Neural progenitor cell (in vitro differentiated cells): ENCODE measurements at regions not wholly inside any gene's neighbourhood (a gene's known extent, or its start where the extent isn't known, plus 50 kb on each side); places are given as distances from the start of the nearest gene placed in this dataset.

Source experiments
- DNase-seq: peaks from one replicate; pipeline ENCODE4 v3.0.0-alpha.2; 2016; ENCODE audit warnings: low spot score
- H2AFZ ChIP-seq: fragments of 200-600 bp; sonication (generic); replicated peaks from 2 replicates; pipeline ENCODE4 v1.6.1; 2016; ENCODE audit warnings: antibody characterized with exemption
- H3F3A ChIP-seq: fragments of 200-600 bp; sonication (generic); 2 replicates; pipeline ENCODE4 v1.6.1; 2016; ENCODE audit warnings: antibody characterized with exemption, low read depth
- H3K27ac ChIP-seq: fragments of 200-600 bp; sonication (generic); 2 replicates; pipeline ENCODE4 v1.5.1; 2016; ENCODE audit warnings: mild to moderate bottlenecking
- H3K27me3 ChIP-seq: fragments of 200-600 bp; sonication (generic); 2 replicates; pipeline ENCODE4 v1.6.1; 2016; ENCODE audit warnings: mild to moderate bottlenecking, moderate library complexity
- H3K36me3 ChIP-seq: fragments of 200-600 bp; sonication (generic); 2 replicates; pipeline ENCODE4 v1.5.1; 2016
- H3K4me1 ChIP-seq: fragments of 200-600 bp; sonication (generic); 2 replicates; pipeline ENCODE4 v1.6.1; 2016; ENCODE audit warnings: mixed run types
- H3K4me2 ChIP-seq: fragments of 200-600 bp; sonication (generic); 2 replicates; pipeline ENCODE4 v1.6.1; 2016
- H3K4me3 ChIP-seq: fragments of 200-600 bp; sonication (generic); 2 replicates; pipeline ENCODE4 v1.5.1; 2016
- H3K79me2 ChIP-seq: fragments of 200-600 bp; sonication (generic); 2 replicates; pipeline ENCODE4 v1.6.1; 2016; ENCODE audit warnings: low read depth
- H3K9ac ChIP-seq: fragments of 200-600 bp; sonication (generic); 2 replicates; pipeline ENCODE4 v1.6.1; 2016
- H3K9me3 ChIP-seq: fragments of 200-600 bp; sonication (generic); 2 replicates; pipeline ENCODE4 v1.5.1; 2016; ENCODE audit warnings: low read depth
- H4K20me1 ChIP-seq: fragments of 200-600 bp; sonication (generic); 2 replicates; pipeline ENCODE4 v1.6.1; 2016; ENCODE audit warnings: low read depth
- H3K27ac Mint-ChIP-seq: 3 replicates; pipeline ENCODE4 v1.8.0; 2021; ENCODE audit warnings: mixed read lengths
- H3K27me3 Mint-ChIP-seq: 2 replicates; pipeline ENCODE4 v1.8.0; 2022; ENCODE audit warnings: low read depth, mild to moderate bottlenecking, inconsistent platforms, moderate library complexity, mixed read lengths; ENCODE audit not compliant: insufficient read depth
- H3K36me3 Mint-ChIP-seq: 3 replicates; pipeline ENCODE4 v1.8.0; 2021; ENCODE audit warnings: mixed read lengths
- H3K4me1 Mint-ChIP-seq: 3 replicates; pipeline ENCODE4 v1.8.0; 2021; ENCODE audit warnings: mixed read lengths
- H3K4me3 Mint-ChIP-seq: 3 replicates; pipeline ENCODE4 v1.8.0; 2021; ENCODE audit warnings: mild to moderate bottlenecking, moderate library complexity, mixed read lengths
- H3K9me3 Mint-ChIP-seq: 3 replicates; pipeline ENCODE4 v1.8.0; 2020; ENCODE audit warnings: mixed read lengths
- EZH2 ChIP-seq: fragments of 200-600 bp; sonication (generic); IDR thresholded peaks from 2 replicates; pipeline ENCODE4 v1.6.1; 2017; ENCODE audit warnings: antibody characterized with exemption, mild to moderate bottlenecking, moderate library complexity
- EZH2phosphoT487 ChIP-seq: fragments of 200-600 bp; sonication (generic); IDR thresholded peaks from 2 replicates; pipeline ENCODE4 v1.6.1; 2017; ENCODE audit warnings: antibody characterized with exemption
- TF ChIP-seq, protein P1 (sequence below): fragments of 200-600 bp; sonication (generic); IDR thresholded peaks from 2 replicates; pipeline ENCODE4 v1.5.1; 2017; ENCODE audit warnings: antibody characterized with exemption, mild to moderate bottlenecking

- no peak overlapping the region for H3K27ac Mint-ChIP-seq
- Histone ChIP-seq H3K79me2 (no peaks in the 10 kb centered on the region), H3K4me3 (no peak overlapping the region), H3K27ac (no peak overlapping the region), H3K36me3 (no peaks in the 10 kb centered on the region), H3F3A (no peaks in the 10 kb centered on the region), H2AFZ (no peak overlapping the region), H3K9me3 (no peaks in the 10 kb centered on the region), H3K27me3 (no peaks in the 10 kb centered on the region), H3K9ac (no peak overlapping the region), H3K4me2 (no peak overlapping the region), H3K4me1 (no peaks in the 10 kb centered on the region), H4K20me1 (no peaks in the 10 kb centered on the region)
- no peak for TF ChIP-seq EZH2
- TF ChIP-seq EZH2phosphoT487 = no peak
- TF ChIP-seq, protein P1, sequence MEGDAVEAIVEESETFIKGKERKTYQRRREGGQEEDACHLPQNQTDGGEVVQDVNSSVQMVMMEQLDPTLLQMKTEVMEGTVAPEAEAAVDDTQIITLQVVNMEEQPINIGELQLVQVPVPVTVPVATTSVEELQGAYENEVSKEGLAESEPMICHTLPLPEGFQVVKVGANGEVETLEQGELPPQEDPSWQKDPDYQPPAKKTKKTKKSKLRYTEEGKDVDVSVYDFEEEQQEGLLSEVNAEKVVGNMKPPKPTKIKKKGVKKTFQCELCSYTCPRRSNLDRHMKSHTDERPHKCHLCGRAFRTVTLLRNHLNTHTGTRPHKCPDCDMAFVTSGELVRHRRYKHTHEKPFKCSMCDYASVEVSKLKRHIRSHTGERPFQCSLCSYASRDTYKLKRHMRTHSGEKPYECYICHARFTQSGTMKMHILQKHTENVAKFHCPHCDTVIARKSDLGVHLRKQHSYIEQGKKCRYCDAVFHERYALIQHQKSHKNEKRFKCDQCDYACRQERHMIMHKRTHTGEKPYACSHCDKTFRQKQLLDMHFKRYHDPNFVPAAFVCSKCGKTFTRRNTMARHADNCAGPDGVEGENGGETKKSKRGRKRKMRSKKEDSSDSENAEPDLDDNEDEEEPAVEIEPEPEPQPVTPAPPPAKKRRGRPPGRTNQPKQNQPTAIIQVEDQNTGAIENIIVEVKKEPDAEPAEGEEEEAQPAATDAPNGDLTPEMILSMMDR = no peak
- no peak overlapping the region for H3K4me3 Mint-ChIP-seq
- no peak for DNase-seq
- no peaks in the 10 kb centered on the region for H3K36me3 Mint-ChIP-seq
- H3K4me1 Mint-ChIP-seq = peaks cover 5% of the 10 kb centered on the region
- peaks cover 4% of the 10 kb centered on the region for H3K27me3 Mint-ChIP-seq
- peaks cover 12% of the 10 kb centered on the region for H3K9me3 Mint-ChIP-seq
Measured at GRCh38 chr2:220143336-220143735, 515.9 kb downstream of the SLC4A3 start.

GRCh38 chr2:220144411-220144810 lies 517.0 kb downstream of the SLC4A3 start:
- TF ChIP-seq EZH2phosphoT487 (no peak), EZH2 (no peak)
- TF ChIP-seq, protein P1 = no peak
- H2AFZ ChIP-seq = no peak overlapping the region
- H3K27ac Mint-ChIP-seq = no peak overlapping the region

DNA sequence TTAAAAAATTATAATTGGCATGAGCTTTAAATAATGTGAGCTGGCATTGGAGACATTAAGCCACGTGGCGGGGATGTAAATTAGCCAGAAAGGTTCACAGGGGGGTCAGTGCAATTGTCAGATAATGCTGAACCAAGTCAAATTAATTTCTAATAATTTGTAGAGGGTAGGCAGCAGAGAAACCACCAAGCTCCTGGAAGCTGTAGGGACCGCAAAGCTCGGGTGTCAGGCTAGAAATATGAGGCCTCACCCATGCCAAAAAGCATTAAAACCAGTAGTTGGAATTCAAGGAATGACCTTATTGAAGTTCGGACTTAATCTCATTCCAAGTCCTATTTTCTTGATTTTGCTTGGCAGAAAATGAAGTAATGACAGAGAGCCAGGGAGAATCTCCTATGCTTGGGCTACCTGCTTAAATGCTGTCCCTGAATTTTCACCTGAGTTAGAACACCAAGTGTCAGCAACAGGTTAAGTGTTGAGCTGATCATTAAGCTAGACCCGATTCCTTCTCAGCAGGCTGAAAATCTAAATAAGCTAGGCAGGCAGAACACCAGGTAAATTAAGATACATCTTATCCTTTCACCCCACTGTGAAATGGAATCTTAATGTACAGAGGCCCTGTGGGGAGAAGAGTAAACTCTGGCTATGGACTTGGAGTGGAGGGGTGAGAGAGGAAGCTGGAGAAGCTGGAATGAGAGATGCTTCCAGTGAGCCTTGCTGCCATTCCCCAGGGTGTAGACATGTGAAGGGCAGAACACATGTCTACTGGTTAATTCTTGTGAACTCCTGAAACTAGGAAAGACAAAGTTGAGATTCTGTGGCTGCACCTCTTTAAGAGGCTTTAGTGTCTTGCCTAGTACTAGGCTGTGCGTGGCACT lies 520.0 kb downstream of the SLC4A3 start:
- H3K36me3 Mint-ChIP-seq = no peaks in the 10 kb centered on the region
- H3K27me3 Mint-ChIP-seq = peaks cover 8% of the 10 kb centered on the region
- Histone ChIP-seq H3K4me2 (no peak overlapping the region), H3K79me2 (no peaks in the 10 kb centered on the region), H3K36me3 (no peaks in the 10 kb centered on the region), H4K20me1 (no peaks in the 10 kb centered on the region), H3F3A (no peaks in the 10 kb centered on the region), H3K9me3 (no peaks in the 10 kb centered on the region), H3K4me1 (no peaks in the 10 kb centered on the region), H3K4me3 (no peak overlapping the region), H2AFZ (no peak overlapping the region), H3K9ac (no peak overlapping the region), H3K27me3 (no peaks in the 10 kb centered on the region), H3K27ac (no peak overlapping the region)
- H3K4me1 Mint-ChIP-seq = peaks cover 5% of the 10 kb centered on the region
- H3K9me3 Mint-ChIP-seq = peaks cover 2% of the 10 kb centered on the region
- no peak overlapping the region for H3K27ac Mint-ChIP-seq
- no peak for DNase-seq
- TF ChIP-seq, protein P1 = no peak
- TF ChIP-seq EZH2 = no peak
- TF ChIP-seq EZH2phosphoT487 = no peak
- H3K4me3 Mint-ChIP-seq = no peak overlapping the region

More at GRCh38 chr2:220144411-220144810, 517.0 kb downstream of the SLC4A3 start:
- H3K4me3 Mint-ChIP-seq = no peak overlapping the region
- peaks cover 12% of the 10 kb centered on the region for H3K9me3 Mint-ChIP-seq
- Histone ChIP-seq H3K4me3 (no peak overlapping the region), H3F3A (no peaks in the 10 kb centered on the region), H3K36me3 (no peaks in the 10 kb centered on the region), H3K4me1 (no peaks in the 10 kb centered on the region), H3K4me2 (no peak overlapping the region), H3K27me3 (no peaks in the 10 kb centered on the region), H3K9ac (no peak overlapping the region), H3K79me2 (no peaks in the 10 kb centered on the region), H3K9me3 (no peaks in the 10 kb centered on the region), H3K27ac (no peak overlapping the region), H4K20me1 (no peaks in the 10 kb centered on the region)
- H3K36me3 Mint-ChIP-seq = no peaks in the 10 kb centered on the region
- no peak for DNase-seq
- H3K4me1 Mint-ChIP-seq = peaks cover 5% of the 10 kb centered on the region
- peaks cover 4% of the 10 kb centered on the region for H3K27me3 Mint-ChIP-seq
